ENCODE measurements at regions not wholly inside any gene's neighbourhood (a gene's known extent, or its start where the extent isn't known, plus 50 kb on each side); places are given as distances from the start of the nearest gene placed in this dataset.

DNA sequence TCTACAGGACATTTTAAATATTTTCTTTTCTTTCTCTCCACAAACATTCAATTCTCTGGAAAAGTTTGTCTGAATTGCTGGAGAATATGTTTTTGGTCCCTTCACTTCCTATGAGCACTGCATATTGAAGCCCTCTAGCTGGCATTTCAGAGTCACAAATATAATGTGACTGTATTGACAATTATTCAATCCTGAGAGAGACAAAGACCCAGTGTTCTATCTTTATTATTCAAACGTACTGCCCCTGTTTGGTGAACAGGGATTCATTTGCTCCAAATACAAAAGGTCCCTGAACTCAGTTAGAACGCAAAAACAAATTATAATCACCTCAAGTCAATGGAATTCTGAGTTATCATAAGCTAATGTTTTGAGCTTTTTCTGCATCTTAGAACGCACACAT is 173.1 kb upstream of the CDIN1 start:
- SMC1A ChIA-PET (ENCODE audit: uncharacterized antibody, unreplicated experiment) = no interaction called here
- no peak overlapping the region for H2AFZ ChIP-seq (ENCODE audit: control insufficient read depth, low read depth, low read length)
- no TSS peak for BruUV-seq (replicated peaks)

More for the DNA sequence above, 173.1 kb upstream of the CDIN1 start:
- no peaks in the 10 kb centered on the region for H3K27me3 ChIP-seq (replicated peaks in 1 of 2; ENCODE audit: control insufficient read depth in 2 of 2, insufficient read depth in 2 of 2, low read length in 1 of 2)
- in situ Hi-C loops (cut with MboI) (no loop called here), intact Hi-C loops (cut with micrococcal nuclease; ENCODE audit: unreplicated experiment) (no loop called here)
- no peaks in the 10 kb centered on the region for H3K9me3 ChIP-seq (replicated peaks; ENCODE audit: control insufficient read depth, insufficient read depth, low read length)
- H4K20me1 ChIP-seq (ENCODE audit: control insufficient read depth, insufficient read depth) = no peaks in the 10 kb centered on the region
- H3K79me2 ChIP-seq (ENCODE audit: control insufficient read depth, insufficient read depth, low read length) = no peaks in the 10 kb centered on the region
- RAD21 ChIA-PET (ENCODE audit: unreplicated experiment) = no interaction called here
- TF ChIP-seq E4F1 (IDR thresholded peaks at IDR 0.05; ENCODE audit: borderline replicate concordance, partially characterized antibody) (no peak), FOXM1 (IDR thresholded peaks at IDR 0.05; ENCODE audit: low read depth, low read length) (no peak), HDGF (IDR thresholded peaks at IDR 0.05) (no peak), ZBTB33 (IDR thresholded peaks at IDR 0.05) (no peak), TCF12 (IDR thresholded peaks at IDR 0.05; ENCODE audit: low read depth, low read length) (no peak), HDAC6 (IDR thresholded peaks at IDR 0.05; ENCODE audit: unreplicated experiment) (no peak), POU2F2 (IDR thresholded peaks at IDR 0.05; ENCODE audit: borderline replicate concordance, low read depth, low read length) (no peak), SMC3 (IDR thresholded peaks at IDR 0.05; ENCODE audit: borderline replicate concordance, low read length) (no peak), SUPT20H (IDR thresholded peaks at IDR 0.05; ENCODE audit: borderline replicate concordance, control insufficient read depth, low read depth, low read length) (no peak), CHD4 (IDR thresholded peaks at IDR 0.05) (no peak), CREB1 (IDR thresholded peaks at IDR 0.05; ENCODE audit: low read depth) (no peak)
- TF ChIP-seq, protein P1, sequence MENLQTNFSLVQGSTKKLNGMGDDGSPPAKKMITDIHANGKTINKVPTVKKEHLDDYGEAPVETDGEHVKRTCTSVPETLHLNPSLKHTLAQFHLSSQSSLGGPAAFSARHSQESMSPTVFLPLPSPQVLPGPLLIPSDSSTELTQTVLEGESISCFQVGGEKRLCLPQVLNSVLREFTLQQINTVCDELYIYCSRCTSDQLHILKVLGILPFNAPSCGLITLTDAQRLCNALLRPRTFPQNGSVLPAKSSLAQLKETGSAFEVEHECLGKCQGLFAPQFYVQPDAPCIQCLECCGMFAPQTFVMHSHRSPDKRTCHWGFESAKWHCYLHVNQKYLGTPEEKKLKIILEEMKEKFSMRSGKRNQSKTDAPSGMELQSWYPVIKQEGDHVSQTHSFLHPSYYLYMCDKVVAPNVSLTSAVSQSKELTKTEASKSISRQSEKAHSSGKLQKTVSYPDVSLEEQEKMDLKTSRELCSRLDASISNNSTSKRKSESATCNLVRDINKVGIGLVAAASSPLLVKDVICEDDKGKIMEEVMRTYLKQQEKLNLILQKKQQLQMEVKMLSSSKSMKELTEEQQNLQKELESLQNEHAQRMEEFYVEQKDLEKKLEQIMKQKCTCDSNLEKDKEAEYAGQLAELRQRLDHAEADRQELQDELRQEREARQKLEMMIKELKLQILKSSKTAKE (IDR thresholded peaks at IDR 0.05; ENCODE audit: low read depth, poor library complexity, severe bottlenecking) = no peak
- no peak overlapping the region for H3K4me3 ChIP-seq
- ATAC-seq (no peak), DNase-seq (ENCODE audit: low read depth, low spot score) (no peak), FAIRE-seq (no peak)
- CTCF ChIA-PET = interaction anchor here (0.5 to 0.8 kb wide), 2 partner anchors 9 to 899 kb away, joined by 3 read pairs; no protein-coding TSS in a partner anchor
- no peak overlapping the region for H3K4me2 ChIP-seq (ENCODE audit: control insufficient read depth, insufficient read depth)
- WGBS (ENCODE audit: insufficient coverage, insufficient replicate concordance, low lambda C conversion rate, missing lambda C conversion rate) = 20% methylated on average over 3 of the region's 3 CpGs
- no peak overlapping the region for H3K9ac ChIP-seq (ENCODE audit: control insufficient read depth, insufficient read depth, low read length)
- H3K4me1 ChIP-seq (ENCODE audit: control insufficient read depth, insufficient read depth, low read length) = no peaks in the 10 kb centered on the region
- POLR2A ChIA-PET = no interaction called here
- H3K36me3 ChIP-seq (ENCODE audit: control insufficient read depth in 2 of 2, insufficient read depth in 2 of 2, low read length in 1 of 2) = no peaks in the 10 kb centered on the region
- no peak overlapping the region for H3K27ac ChIP-seq (ENCODE audit: control insufficient read depth, insufficient read depth)

Data from GM12878 (cell line).